HCT116 (cell line): ENCODE measurements at regions not wholly inside any gene's neighbourhood (a gene's known extent, or its start where the extent isn't known, plus 50 kb on each side); places are given as distances from the start of the nearest gene placed in this dataset.

ENCODE experiments used
- ATAC-seq: fragments of 200-7000 bp; cut with Tn5 transposase; 2 replicates; pipeline ENCODE4 v1.9.1; 2020; ENCODE audit warnings: mild to moderate bottlenecking, moderate library complexity
- BruUV-seq: library from RNA; stranded (reverse); fragments of 400-500 nt; replicated peaks from 2 replicates; lab custom pipeline; 2021; lab: Mats Ljungman, UMichigan
- CTCF ChIA-PET: fragments of 300-600 bp; sonication (Branson Sonifier 250); formaldehyde crosslinking; loops from one replicate; lab custom pipeline; 2021; ENCODE audit warnings: antibody characterized with exemption; lab: Charles Lee
- POLR2A ChIA-PET: fragments of 300-600, 350-600 bp; sonication (Branson Sonifier 250); formaldehyde crosslinking; loops from one replicate; lab custom pipeline; 2021; ENCODE audit warnings: antibody characterized with exemption; lab: Charles Lee
- RAD21 ChIA-PET, 2 experiments: fragments of 300-600 bp; sonication (Branson Sonifier 250); formaldehyde crosslinking; loops; one replicate each; lab custom pipeline; 2023; ENCODE audit warnings: low total read pairs in 2 of 2; ENCODE audit not compliant: uncharacterized antibody in 2 of 2, unreplicated experiment in 2 of 2, low non-redundant PET in 1 of 2; lab: Charles Lee
- DNase-seq: peaks from one replicate; pipeline ENCODE4 v3.0.0-alpha.2; 2010; ENCODE audit warnings: low read depth, low spot score
- H2AFZ ChIP-seq: fragments of 200-600 bp; shearing (Covaris generic), sonication (generic); 2 replicates; pipeline ENCODE4 v1.6.1; 2017; ENCODE audit warnings: low read depth, mixed run types, mixed read lengths, antibody characterized with exemption, low read length; ENCODE audit not compliant: poor library complexity, severe bottlenecking
- H3K27ac ChIP-seq: 2 replicates; pipeline ENCODE4 v1.5.1; 2012; ENCODE audit warnings: low read depth, low read length
- H3K27me3 ChIP-seq: fragments of 200-600 bp; sonication (generic); 2 replicates; pipeline ENCODE4 v1.6.1; 2016; ENCODE audit warnings: mixed run types, low read length, mixed read lengths; ENCODE audit not compliant: insufficient read depth
- H3K36me3 ChIP-seq, 2 experiments: fragments of 200-500 bp in 1 of 2; fragments of 200-600 bp in 1 of 2; sonication (Bioruptor generic) in 1 of 2; sonication (generic) in 1 of 2; 2 replicates each; pipeline versions ENCODE4 v1.5.1 to v1.6.1; 2014 to 2016; ENCODE audit warnings: low read length in 2 of 2, inconsistent platforms in 1 of 2, mixed read lengths in 1 of 2, mixed run types in 1 of 2; ENCODE audit not compliant: insufficient read depth in 2 of 2, control insufficient read depth in 1 of 2
- H3K4me1 ChIP-seq, 2 experiments: fragments of 200-600 bp in 1 of 2; sonication (generic) in 1 of 2; 2 replicates each; pipeline versions ENCODE4 v1.5.1 to v1.6.1; 2012 to 2017; ENCODE audit warnings: low read length in 2 of 2, inconsistent platforms in 1 of 2, mild to moderate bottlenecking in 1 of 2, mixed read lengths in 1 of 2, mixed run types in 1 of 2, moderate library complexity in 1 of 2; ENCODE audit not compliant: insufficient read depth in 2 of 2, control insufficient read depth in 1 of 2
- H3K4me2 ChIP-seq: fragments of 200-600 bp; sonication (generic); 2 replicates; pipeline ENCODE4 v1.6.1; 2017; ENCODE audit warnings: mixed run types, low read length, mixed read lengths
- H3K4me3 ChIP-seq, 2 experiments: fragments of 200-600 bp in 1 of 2; sonication (generic) in 1 of 2; replicated peaks in 1 of 2; 2 replicates each; pipeline ENCODE4 v1.5.1; 2011 to 2016; ENCODE audit warnings: low read length in 2 of 2, control low read depth in 1 of 2, low read depth in 1 of 2, mild to moderate bottlenecking in 1 of 2, mixed read lengths in 1 of 2, mixed run types in 1 of 2
- H3K79me2 ChIP-seq: fragments of 200-600 bp; sonication (generic); 2 replicates; pipeline ENCODE4 v1.6.1; 2017; ENCODE audit warnings: mild to moderate bottlenecking, mixed run types, low read length, moderate library complexity, mixed read lengths; ENCODE audit not compliant: insufficient read depth
- H3K9ac ChIP-seq: fragments of 200-600 bp; sonication (generic); 2 replicates; pipeline ENCODE4 v1.6.1; 2016; ENCODE audit warnings: low read length, mixed read lengths
- H3K9me2 ChIP-seq: fragments of 200-600 bp; sonication (generic), shearing (Covaris generic); 2 replicates; pipeline ENCODE4 v1.6.1; 2017; ENCODE audit warnings: mixed run types, mild to moderate bottlenecking, moderate library complexity; ENCODE audit not compliant: insufficient read depth
- H3K9me3 ChIP-seq, 2 experiments: fragments of 200-500 bp in 1 of 2; fragments of 200-600 bp in 1 of 2; sonication (Bioruptor generic) in 1 of 2; sonication (generic) in 1 of 2; 2 replicates each; pipeline ENCODE4 v1.6.1; 2014 to 2017; ENCODE audit warnings: low read length in 2 of 2, mixed read lengths in 2 of 2, inconsistent platforms in 1 of 2, low read depth in 1 of 2, mild to moderate bottlenecking in 1 of 2, mixed run types in 1 of 2, moderate library complexity in 1 of 2; ENCODE audit not compliant: control insufficient read depth in 1 of 2, insufficient read depth in 1 of 2
- H4K20me1 ChIP-seq: fragments of 200-600 bp; sonication (generic), shearing (Covaris generic); 2 replicates; pipeline ENCODE4 v1.6.1; 2017; ENCODE audit warnings: mixed run types, mild to moderate bottlenecking, moderate library complexity; ENCODE audit not compliant: insufficient read depth
- ATF3 ChIP-seq: IDR thresholded peaks from 2 replicates; pipeline ENCODE4 v1.6.1; 2012
- CBX3 ChIP-seq: IDR thresholded peaks from 2 replicates; pipeline ENCODE4 v1.6.1; 2012; ENCODE audit warnings: low read depth
- CEBPB ChIP-seq: IDR thresholded peaks from 2 replicates; pipeline ENCODE4 v1.6.1; 2012; ENCODE audit warnings: low read depth
- ELF1 ChIP-seq: IDR thresholded peaks from 2 replicates; pipeline ENCODE4 v1.6.1; 2012; ENCODE audit warnings: low read depth, borderline replicate concordance
- EZH2phosphoT487 ChIP-seq: fragments of 200-600 bp; IDR thresholded peaks from 2 replicates; pipeline ENCODE4 v1.6.1; 2018; ENCODE audit warnings: antibody characterized with exemption, borderline replicate concordance
- JUND ChIP-seq: IDR thresholded peaks from 2 replicates; pipeline ENCODE4 v1.6.1; 2012
- POLR2A ChIP-seq: IDR thresholded peaks from 2 replicates; pipeline ENCODE4 v1.7.0; 2011; ENCODE audit warnings: borderline replicate concordance; ENCODE audit not compliant: insufficient read depth, insufficient read length; ENCODE audit errors: extremely low read depth
- POLR2AphosphoS5 ChIP-seq: IDR thresholded peaks from 2 replicates; pipeline ENCODE4 v1.6.1; 2011; ENCODE audit warnings: mild to moderate bottlenecking, low read depth, low read length, moderate library complexity
- RAD21 ChIP-seq: IDR thresholded peaks from 2 replicates; pipeline ENCODE4 v1.6.1; 2012; ENCODE audit warnings: low read depth, mild to moderate bottlenecking
- REST ChIP-seq: IDR thresholded peaks from 2 replicates; pipeline ENCODE4 v1.6.1; 2012; ENCODE audit warnings: low read depth
- SIN3A ChIP-seq: IDR thresholded peaks from 2 replicates; pipeline ENCODE4 v1.6.1; 2012; ENCODE audit warnings: low read depth
- SP1 ChIP-seq: IDR thresholded peaks from 2 replicates; pipeline ENCODE4 v1.6.1; 2012; ENCODE audit warnings: low read depth
- SRF ChIP-seq: IDR thresholded peaks from 2 replicates; pipeline ENCODE4 v1.6.1; 2012; ENCODE audit warnings: low read depth
- TCF7L2 ChIP-seq: IDR thresholded peaks from 2 replicates; pipeline ENCODE4 v1.7.0; 2011; ENCODE audit warnings: borderline replicate concordance, inconsistent platforms; ENCODE audit not compliant: insufficient read depth, insufficient read length; ENCODE audit errors: extremely low read depth
- YY1 ChIP-seq: IDR thresholded peaks from 2 replicates; pipeline ENCODE4 v1.6.1; 2011; ENCODE audit warnings: low read length, low read depth, moderate library complexity, mild to moderate bottlenecking; ENCODE audit not compliant: insufficient replicate concordance; ENCODE audit errors: extremely low read depth
- ZFX ChIP-seq: fragments of 450-650 bp; IDR thresholded peaks from 2 replicates; pipeline ENCODE4 v1.6.1; 2017
- ZNF274 ChIP-seq: fragments of 200-500 bp; sonication (Bioruptor generic); IDR thresholded peaks from 2 replicates; pipeline ENCODE4 v1.6.1; 2014; ENCODE audit warnings: mild to moderate bottlenecking, low read depth, low read length, inconsistent platforms
- intact Hi-C: fragments of 100-400 bp; cut with micrococcal nuclease; formaldehyde crosslinking; loops from 2 replicates; pipeline ENCODE4 v1.10.0; 2022
- TF ChIP-seq, protein P1 (sequence below): IDR thresholded peaks from 2 replicates; pipeline ENCODE4 v1.6.1; 2012

- DNase-seq (no peak), ATAC-seq (no peak)
- intact Hi-C loops = no loop called here
- peaks cover 6 to 17% of the 10 kb centered on the region in 2 experiments; a peak in 3 of 4 replicates for H3K9me3 ChIP-seq
- TF ChIP-seq SP1 (no peak), YY1 (no peak), REST (no peak), ZFX (no peak), JUND (no peak), ATF3 (no peak), SIN3A (no peak), RAD21 (no peak), SRF (no peak), POLR2A (no peak), TCF7L2 (no peak), ZNF274 (no peak), CBX3 (no peak), POLR2AphosphoS5 (no peak), EZH2phosphoT487 (no peak), ELF1 (no peak), CEBPB (no peak)
- TF ChIP-seq, protein P1, sequence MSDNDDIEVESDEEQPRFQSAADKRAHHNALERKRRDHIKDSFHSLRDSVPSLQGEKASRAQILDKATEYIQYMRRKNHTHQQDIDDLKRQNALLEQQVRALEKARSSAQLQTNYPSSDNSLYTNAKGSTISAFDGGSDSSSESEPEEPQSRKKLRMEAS = no peak
- H3K4me3 ChIP-seq = no peak overlapping the region
- H3K9me2 ChIP-seq = no peaks in the 10 kb centered on the region
- H3K27me3 ChIP-seq = no peaks in the 10 kb centered on the region
- ChIA-PET CTCF (no interaction called here), RAD21 (no interaction called here), POLR2A (no interaction called here)
- no peak overlapping the region for H2AFZ ChIP-seq
- H3K4me1 ChIP-seq = no peaks in the 10 kb centered on the region
- no peaks in the 10 kb centered on the region for H3K36me3 ChIP-seq
- no peak overlapping the region for H3K4me2 ChIP-seq
- H3K27ac ChIP-seq = no peak overlapping the region
- no peak overlapping the region for H3K9ac ChIP-seq
- BruUV-seq = no TSS peak
- no peaks in the 10 kb centered on the region for H3K79me2 ChIP-seq
- no peaks in the 10 kb centered on the region for H4K20me1 ChIP-seq
Measured at GRCh38 chr9:25442526-25442925, 235.7 kb downstream of the TUSC1 start.
